T-helper 2 cell (primary cell): ENCODE measurements at regions not wholly inside any gene's neighbourhood (a gene's known extent, or its start where the extent isn't known, plus 50 kb on each side); places are given as distances from the start of the nearest gene placed in this dataset.

Experiments
- DNase-seq, 5 experiments: peaks; one replicate each; pipeline versions ENCODE4 v3.0.0 to v3.0.0-alpha.2; 2012 to 2022

- no peak for DNase-seq
Observed at GRCh38 chr3:127339928-127340861, 52.3 kb upstream of the PRR20G start.

- DNase-seq: no peak
Observed at GRCh38 chr3:127339016-127339415, 51.2 kb upstream of the PRR20G start.

- DNase-seq: no peak
Observed at GRCh38 chr3:127337911-127338531, 50.2 kb upstream of the PRR20G start.
